Brain microvascular endothelial cell (primary cell): ENCODE measurements at regions not wholly inside any gene's neighbourhood (a gene's known extent, or its start where the extent isn't known, plus 50 kb on each side); places are given as distances from the start of the nearest gene placed in this dataset.
A peak's percentile ranks its signal among the peaks of the same experiment; 100 is the strongest.

Experiments used
- DNase-seq: peaks from one replicate; pipeline ENCODE4 v3.0.0-alpha.2; 2020
- H3K27ac ChIP-seq: fragments of 250-450 bp; sonication (Bioruptor Pico); 2 replicates; pipeline ENCODE4 v1.5.1; 2020; ENCODE audit warnings: mild to moderate bottlenecking, moderate library complexity
- H3K27me3 ChIP-seq: fragments of 250-450 bp; sonication (Bioruptor Pico); replicated peaks from 2 replicates; pipeline ENCODE4 v1.5.1; 2020; ENCODE audit warnings: mild to moderate bottlenecking
- H3K36me3 ChIP-seq: fragments of 250-450 bp; sonication (Bioruptor Pico); replicated peaks from 2 replicates; pipeline ENCODE4 v1.5.1; 2020; ENCODE audit warnings: mild to moderate bottlenecking
- H3K4me3 ChIP-seq: 2 replicates; pipeline ENCODE4 v1.5.1; 2011; ENCODE audit warnings: low read depth, mild to moderate bottlenecking, control low read depth, low read length, moderate library complexity
- CTCF ChIP-seq: IDR thresholded peaks from 2 replicates; pipeline ENCODE4 v1.5.1; 2011; ENCODE audit warnings: low read depth, mild to moderate bottlenecking, moderate library complexity, low read length, control low read depth, inconsistent platforms; ENCODE audit errors: missing control alignments
- in situ Hi-C: cut with HindIII; loops from 2 replicates; pipeline ENCODE4 v1.10.0; 2017; ENCODE audit warnings: low sequenced_read_pairs, low pct_ligation_motif_present

GRCh38 chr5:34531751-34532360 lies 124.3 kb upstream of the RAI14 start:
- no peaks in the 10 kb centered on the region for H3K27me3 ChIP-seq
- DNase-seq, result peak; percentile 70
- no peak overlapping the region for H3K4me3 ChIP-seq
- H3K36me3 ChIP-seq, result no peaks in the 10 kb centered on the region
- peak overlapping the region; percentile 53 for H3K27ac ChIP-seq
- TF ChIP-seq CTCF, result no peak
- in situ Hi-C loops, result no loop called here

- DNase-seq, result peak; percentile 85
- no peak for TF ChIP-seq CTCF
- H3K4me3 ChIP-seq, result no peak overlapping the region
- peak overlapping the region; percentile 86 for H3K27ac ChIP-seq
- in situ Hi-C loops, result no loop called here
- no peaks in the 10 kb centered on the region for H3K27me3 ChIP-seq
- no peaks in the 10 kb centered on the region for H3K36me3 ChIP-seq
These were observed 122.3 kb upstream of the RAI14 start for GRCh38 chr5:34533582-34534522.

GRCh38 chr5:34534523-34535103 lies 121.5 kb upstream of the RAI14 start:
- in situ Hi-C loops, result no loop called here
- Histone ChIP-seq H3K36me3 (no peaks in the 10 kb centered on the region), H3K4me3 (no peak overlapping the region), H3K27ac (peak overlapping the region; percentile 86), H3K27me3 (no peaks in the 10 kb centered on the region)
- no peak for TF ChIP-seq CTCF
- DNase-seq, result peak; percentile 84

DNA sequence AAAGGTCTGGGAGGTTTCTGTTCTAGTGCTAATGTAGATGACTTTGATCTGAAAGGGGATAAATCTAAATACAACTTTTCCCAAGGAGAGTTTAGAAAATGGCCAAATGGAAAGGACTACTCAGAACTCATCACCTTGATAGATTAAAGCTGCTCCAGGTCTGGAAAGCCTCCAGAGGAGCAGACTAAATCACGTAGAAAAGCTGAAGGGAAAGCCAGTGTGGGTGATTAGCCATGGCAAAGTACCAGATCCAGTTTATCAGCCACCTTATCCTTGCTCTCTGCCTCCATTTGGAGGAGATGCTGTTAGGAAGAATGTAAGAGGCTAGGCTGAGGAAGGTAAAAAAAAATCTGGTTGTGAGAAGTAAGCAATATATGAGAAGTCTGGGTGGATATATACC lies 120.7 kb upstream of the RAI14 start:
- no peak for DNase-seq
- no peak for TF ChIP-seq CTCF
- H3K4me3 ChIP-seq, result no peak overlapping the region
- H3K27me3 ChIP-seq, result no peaks in the 10 kb centered on the region
- in situ Hi-C loops, result no loop called here
- H3K27ac ChIP-seq, result peak overlapping the region; percentile 86
- no peaks in the 10 kb centered on the region for H3K36me3 ChIP-seq

GRCh38 chr5:34535944-34536623 lies 120.0 kb upstream of the RAI14 start:
- Histone ChIP-seq H3K27ac (no peak overlapping the region), H3K4me3 (no peak overlapping the region), H3K27me3 (no peaks in the 10 kb centered on the region), H3K36me3 (no peaks in the 10 kb centered on the region)
- DNase-seq, result no peak
- no peak for TF ChIP-seq CTCF
- in situ Hi-C loops, result no loop called here
